ENCODE measurements at regions not wholly inside any gene's neighbourhood (a gene's known extent, or its start where the extent isn't known, plus 50 kb on each side); places are given as distances from the start of the nearest gene placed in this dataset.

DNA sequence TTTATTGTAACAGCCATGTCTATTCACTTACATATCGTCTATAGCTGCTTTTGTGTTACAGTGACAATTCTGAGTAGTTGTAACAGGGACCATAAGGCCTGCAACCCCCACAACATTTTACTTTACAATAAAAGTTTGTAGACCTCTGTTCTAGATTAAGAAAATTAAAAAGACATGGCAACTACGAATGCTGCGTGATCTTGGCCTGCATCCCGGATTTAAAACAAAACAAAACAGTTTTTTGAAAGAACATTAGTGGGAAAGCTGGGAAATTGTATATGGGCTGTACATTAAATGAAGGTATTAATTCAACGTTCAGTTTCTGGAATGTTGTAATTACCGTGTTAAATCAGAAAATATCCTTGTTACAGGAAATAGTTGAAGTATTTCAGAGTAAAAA, 64.1 kb downstream of the RMI2 start:
- 9 to 100% (median 83%) methylated on average over 1 to 6 of the region's 6 CpGs for WGBS, 10 experiments
- Histone ChIP-seq H3K4me3 (no peak overlapping the region), H3K4me1 (replicated peaks in 1 of 2) (no peaks in the 10 kb centered on the region), H3K27ac (no peak overlapping the region)
- no peak for ATAC-seq (replicated peaks in 6 of 8)
- in situ Hi-C loops (cut with MboI; ENCODE audit: low pct_unique_long_range_greater_than_20kb in 2 of 9, low sequenced_read_pairs in 9 of 9, unreplicated experiment in 9 of 9), result loop anchor here in 5 of 9 experiments (10.0 to 25.0 kb wide), 5 partner anchors 228 to 653 kb away; no protein-coding TSS in a partner anchor

DNA sequence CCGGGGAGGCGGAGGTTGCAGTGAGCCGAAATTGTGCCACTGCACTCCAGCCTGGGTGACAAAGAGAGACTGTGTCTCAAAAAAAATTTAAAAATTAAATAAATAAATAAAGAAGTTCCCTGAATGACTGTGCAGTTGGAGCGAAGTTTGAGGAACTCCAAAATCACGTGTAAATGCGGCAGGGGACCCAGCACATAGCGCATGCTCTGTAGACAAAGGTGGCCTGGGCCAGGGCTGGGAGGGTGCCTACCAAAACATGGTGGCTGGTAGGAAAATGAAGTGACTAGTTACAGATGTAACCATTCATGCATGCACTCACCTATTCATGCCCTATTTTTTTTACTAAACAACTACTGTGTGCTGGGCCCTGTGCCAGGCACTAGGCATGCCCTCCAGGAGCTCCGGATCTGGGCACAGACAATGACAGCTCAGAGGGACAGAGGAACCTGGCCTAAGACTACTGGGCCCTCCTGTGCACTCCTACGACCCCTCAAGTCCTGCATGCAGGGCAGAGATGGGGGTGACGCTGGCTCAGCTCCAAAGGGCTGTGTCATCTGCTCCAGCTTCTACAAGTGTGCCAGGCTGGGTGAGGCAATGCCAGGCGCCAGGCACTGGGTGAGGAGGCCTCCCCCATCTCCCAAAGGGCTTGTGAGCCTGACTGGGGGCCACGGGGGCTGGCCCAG, 65.3 kb downstream of the RMI2 start:
- Histone ChIP-seq H3K4me1 (replicated peaks in 1 of 2) (no peaks in the 10 kb centered on the region), H3K27ac (no peak overlapping the region), H3K4me3 (no peak overlapping the region)
- in situ Hi-C loops (cut with MboI; ENCODE audit: low pct_unique_long_range_greater_than_20kb in 2 of 9, low sequenced_read_pairs in 9 of 9, unreplicated experiment in 9 of 9), result loop anchor here in 4 of 9 experiments (25.0 kb wide), 4 partner anchors 227 to 652 kb away; no protein-coding TSS in a partner anchor
- WGBS, 10 experiments, result 80 to 100% (median 90%) methylated on average over 2 to 6 of the region's 12 CpGs; no CpG with 5 or more reads in 1 of the 10 experiments
- no peak for ATAC-seq (replicated peaks in 6 of 8)

DNA sequence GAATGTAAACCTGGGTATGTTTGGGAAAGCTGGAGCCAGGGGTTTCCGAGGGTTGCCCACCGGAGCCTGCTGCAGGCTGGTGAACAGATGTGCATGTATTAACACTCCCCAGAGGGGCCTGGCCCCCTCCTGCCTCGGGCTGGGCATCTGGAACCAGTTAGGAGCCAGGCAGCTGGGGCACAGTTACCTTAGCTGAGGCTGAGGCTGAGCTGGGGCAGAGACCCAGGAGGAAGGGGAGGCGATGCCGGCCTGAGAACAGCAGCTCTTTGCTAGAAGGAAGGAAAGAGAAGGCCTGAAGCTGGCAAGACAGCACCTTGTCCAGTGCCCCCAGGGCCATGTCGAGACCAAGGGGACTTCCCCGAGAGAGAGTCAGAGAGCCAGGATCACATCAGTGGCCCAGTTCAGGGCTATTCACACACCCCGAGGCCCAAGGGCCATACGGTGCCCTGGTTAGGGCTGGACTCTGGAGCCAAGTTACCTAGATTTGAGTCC, 65.8 kb downstream of the RMI2 start:
- Histone ChIP-seq H3K4me3 (no peak overlapping the region), H3K4me1 (replicated peaks in 1 of 2) (no peaks in the 10 kb centered on the region), H3K27ac (no peak overlapping the region)
- 30 to 100% (median 53%) methylated on average over 1 to 6 of the region's 9 CpGs; no CpG with 5 or more reads in 5 of the 10 experiments for WGBS, 10 experiments
- in situ Hi-C loops (cut with MboI; ENCODE audit: low pct_unique_long_range_greater_than_20kb in 2 of 9, low sequenced_read_pairs in 9 of 9, unreplicated experiment in 9 of 9), result loop anchor here in 4 of 9 experiments (25.0 kb wide), 4 partner anchors 226 to 651 kb away; no protein-coding TSS in a partner anchor
- peak in 1 of 8 experiments; percentile 19 for ATAC-seq (replicated peaks in 6 of 8)

DNA sequence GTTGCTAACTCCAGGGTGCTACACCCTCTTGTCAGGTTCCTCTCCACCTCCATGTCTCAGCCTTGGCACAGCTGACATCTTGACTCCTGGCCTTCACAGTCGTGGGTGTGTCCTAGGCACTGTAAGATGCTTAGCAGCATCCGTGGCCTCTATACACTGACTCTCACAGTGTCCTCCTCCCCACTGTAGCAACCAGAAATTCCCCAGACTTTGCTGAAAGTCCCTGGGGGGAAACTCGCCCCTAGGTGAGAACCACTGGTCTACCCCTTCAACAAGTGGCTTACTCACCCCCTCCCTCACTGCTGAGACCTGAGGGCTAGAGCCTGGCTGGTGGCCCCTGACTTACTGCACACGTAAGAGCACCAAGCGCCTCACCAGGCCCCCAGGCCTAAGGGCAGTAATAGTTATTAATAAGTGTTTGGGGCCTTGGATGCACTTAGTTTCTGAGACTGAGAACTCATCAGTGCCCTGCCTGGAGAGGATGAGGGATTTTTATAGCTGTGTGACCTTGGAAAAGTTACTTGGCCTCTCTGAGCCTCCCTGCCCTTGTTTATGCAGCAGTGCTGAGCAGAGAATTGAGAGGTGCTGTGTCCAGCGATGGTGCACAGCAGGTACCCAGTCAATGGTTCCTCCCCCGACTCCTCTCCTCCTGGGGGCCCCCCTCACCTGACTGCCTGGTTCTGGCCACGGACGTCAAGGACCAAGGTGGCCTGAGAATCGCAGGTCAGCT, 67.1 kb downstream of the RMI2 start:
- Histone ChIP-seq H3K27ac (no peak overlapping the region), H3K4me1 (replicated peaks in 1 of 2) (no peaks in the 10 kb centered on the region), H3K4me3 (no peak overlapping the region)
- in situ Hi-C loops (cut with MboI; ENCODE audit: low pct_unique_long_range_greater_than_20kb in 2 of 9, low sequenced_read_pairs in 9 of 9, unreplicated experiment in 9 of 9), result loop anchor here in 4 of 9 experiments (25.0 kb wide), 4 partner anchors 225 to 650 kb away; no protein-coding TSS in a partner anchor
- no peak for ATAC-seq (replicated peaks in 6 of 8)
- WGBS, 10 experiments, result 48 to 100% (median 72%) methylated on average over 1 to 5 of the region's 10 CpGs; no CpG with 5 or more reads in 4 of the 10 experiments

DNA sequence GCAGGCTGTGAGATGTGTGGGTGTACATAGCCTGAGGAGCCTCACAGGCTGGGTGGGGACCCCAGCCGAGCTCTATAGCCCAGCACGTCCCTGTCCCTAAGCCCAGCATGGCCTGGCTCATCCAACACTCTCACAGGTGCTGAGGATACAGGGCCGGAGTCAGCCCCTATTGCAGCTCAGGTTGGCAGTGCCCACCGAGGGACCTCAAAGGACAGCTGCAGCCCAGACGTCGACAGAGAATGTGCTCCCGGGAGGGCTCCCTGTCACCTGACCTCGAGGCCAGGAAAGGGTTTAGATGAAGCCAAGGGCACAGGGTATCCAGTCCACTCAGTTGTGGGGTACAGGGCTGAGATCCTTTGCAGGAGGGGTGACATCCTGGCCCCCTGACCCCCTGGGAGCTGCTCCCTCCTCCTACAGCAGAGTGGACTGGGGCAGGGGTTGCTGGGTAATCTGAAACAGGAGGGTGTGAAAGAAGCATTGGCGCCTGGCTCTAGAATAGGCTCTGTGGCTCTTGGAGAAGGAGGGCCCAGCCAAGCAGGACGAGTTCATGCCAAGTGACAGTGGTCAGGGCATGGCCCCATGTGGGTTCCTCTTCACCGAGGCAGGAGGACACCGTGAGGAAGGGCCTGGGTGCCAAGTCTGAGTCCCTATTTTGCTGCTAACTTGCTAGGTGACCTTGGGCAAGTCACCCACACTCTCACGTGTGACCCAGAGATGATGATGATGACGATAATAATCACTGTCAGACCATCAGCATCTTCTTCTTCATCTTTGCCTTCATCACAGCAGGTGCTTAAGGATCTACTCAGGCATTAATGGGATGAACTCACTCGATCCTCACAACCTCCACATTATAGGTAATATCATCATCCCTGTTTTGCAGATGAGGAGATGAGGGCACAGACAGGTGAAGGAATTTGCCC, 68.0 kb downstream of the RMI2 start:
- ATAC-seq (replicated peaks in 6 of 8), result no peak
- H3K4me1 ChIP-seq (replicated peaks in 1 of 2), result no peaks in the 10 kb centered on the region
- in situ Hi-C loops (cut with MboI; ENCODE audit: low pct_unique_long_range_greater_than_20kb in 2 of 9, low sequenced_read_pairs in 9 of 9, unreplicated experiment in 9 of 9), result loop anchor here in 4 of 9 experiments (25.0 kb wide), 4 partner anchors 224 to 649 kb away; no protein-coding TSS in a partner anchor
- no peak overlapping the region for H3K27ac ChIP-seq
- H3K4me3 ChIP-seq, result no peak overlapping the region
- 49 to 83% (median 72%) methylated on average over 1 to 6 of the region's 15 CpGs; no CpG with 5 or more reads in 4 of the 10 experiments for WGBS, 10 experiments

DNA sequence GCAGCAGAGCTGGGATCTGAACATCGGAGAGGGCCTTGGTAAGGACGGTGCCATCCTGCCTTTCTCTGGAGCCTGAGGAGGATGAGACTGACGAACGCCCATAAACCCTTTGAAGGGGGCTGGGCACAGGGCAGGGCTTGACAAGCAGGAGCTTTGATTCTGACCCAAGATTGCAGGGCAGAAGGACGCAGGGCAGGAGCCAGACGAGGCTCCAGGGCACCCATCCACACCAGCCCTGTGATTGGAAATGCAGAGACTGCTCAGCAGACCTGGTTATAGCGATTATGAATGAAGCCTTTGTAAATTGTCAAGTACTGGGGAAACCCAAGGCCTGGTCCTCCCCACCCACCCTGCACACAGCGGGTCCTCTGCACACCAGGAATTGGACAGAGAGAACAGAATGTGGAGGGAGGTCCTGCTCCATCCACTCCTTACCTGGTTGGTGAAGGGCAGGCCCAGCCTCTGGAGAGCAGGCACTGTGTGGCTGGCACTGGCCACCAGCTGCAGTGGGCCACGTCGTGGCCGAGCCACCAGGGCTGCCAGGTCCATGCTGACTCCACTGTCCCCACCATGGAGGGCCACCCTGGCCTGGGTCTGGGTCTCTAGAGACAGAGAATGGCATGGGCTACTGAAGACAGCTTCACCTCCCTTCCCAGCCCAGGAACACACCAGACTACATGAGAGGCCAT, 68.8 kb downstream of the RMI2 start:
- 60 to 94% (median 91%) methylated on average over 1 to 8 of the region's 11 CpGs; no CpG with 5 or more reads in 6 of the 10 experiments for WGBS, 10 experiments
- no peaks in the 10 kb centered on the region for H3K4me1 ChIP-seq (replicated peaks in 1 of 2)
- in situ Hi-C loops (cut with MboI; ENCODE audit: low pct_unique_long_range_greater_than_20kb in 2 of 9, low sequenced_read_pairs in 9 of 9, unreplicated experiment in 9 of 9), result loop anchor here in 4 of 9 experiments (25.0 kb wide), 4 partner anchors 223 to 648 kb away; no protein-coding TSS in a partner anchor
- no peak overlapping the region for H3K4me3 ChIP-seq
- no peak overlapping the region for H3K27ac ChIP-seq
- no peak for ATAC-seq (replicated peaks in 6 of 8)

DNA sequence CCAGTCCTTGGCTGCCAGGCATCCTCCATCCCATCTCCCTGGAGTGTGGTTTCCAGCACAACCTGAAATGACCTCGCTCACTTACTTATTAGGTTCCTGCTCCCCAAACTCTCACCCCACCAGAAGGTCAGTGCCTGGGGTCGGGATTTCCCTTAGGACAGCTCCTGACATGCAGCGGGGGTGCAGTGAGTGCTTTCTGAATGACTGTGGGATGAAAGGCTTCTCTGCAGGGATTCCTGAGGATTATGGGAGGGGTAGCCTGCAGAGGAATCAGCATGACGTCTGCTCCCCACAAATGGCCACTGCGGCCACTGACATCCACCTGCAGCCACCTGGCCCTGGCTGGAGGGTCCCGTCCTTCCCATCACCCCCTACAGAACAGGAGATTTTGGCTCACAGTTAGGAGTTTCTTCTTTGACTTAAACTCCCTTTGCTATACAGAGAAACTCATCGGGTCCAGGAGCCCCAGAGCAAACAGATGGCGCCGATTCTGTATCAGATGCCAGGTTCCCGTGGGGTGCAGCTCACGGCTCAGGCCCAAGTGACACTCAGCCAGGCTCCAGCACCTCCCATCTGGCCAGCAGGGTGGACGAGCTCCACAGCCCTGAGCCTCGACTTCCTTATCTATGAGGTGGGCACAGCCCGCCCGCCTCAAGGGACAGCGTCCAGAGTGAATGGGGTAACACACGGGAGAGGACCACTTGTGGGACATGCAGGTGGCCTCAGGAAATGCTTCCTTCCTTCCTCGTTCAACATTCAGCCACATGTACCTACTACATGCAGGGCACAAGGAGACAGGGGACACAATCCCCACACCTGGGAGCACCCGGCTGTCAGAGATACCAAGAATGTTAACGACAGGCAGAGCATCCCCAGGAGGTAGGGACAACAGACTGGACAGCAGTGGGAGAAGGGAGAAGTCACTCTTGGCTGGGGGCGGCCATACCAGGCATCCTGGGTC, 69.8 kb downstream of the RMI2 start:
- no peak overlapping the region for H3K4me3 ChIP-seq
- no peak for ATAC-seq (replicated peaks in 6 of 8)
- no peak overlapping the region for H3K27ac ChIP-seq
- in situ Hi-C loops (cut with MboI; ENCODE audit: low pct_unique_long_range_greater_than_20kb in 2 of 9, low sequenced_read_pairs in 9 of 9, unreplicated experiment in 9 of 9), result loop anchor here in 4 of 9 experiments (25.0 kb wide), 4 partner anchors 222 to 647 kb away; no protein-coding TSS in a partner anchor
- no peaks in the 10 kb centered on the region for H3K4me1 ChIP-seq (replicated peaks in 1 of 2)
- WGBS, 10 experiments, result 33 to 88% (median 63%) methylated on average over 2 to 8 of the region's 21 CpGs; no CpG with 5 or more reads in 4 of the 10 experiments

DNA sequence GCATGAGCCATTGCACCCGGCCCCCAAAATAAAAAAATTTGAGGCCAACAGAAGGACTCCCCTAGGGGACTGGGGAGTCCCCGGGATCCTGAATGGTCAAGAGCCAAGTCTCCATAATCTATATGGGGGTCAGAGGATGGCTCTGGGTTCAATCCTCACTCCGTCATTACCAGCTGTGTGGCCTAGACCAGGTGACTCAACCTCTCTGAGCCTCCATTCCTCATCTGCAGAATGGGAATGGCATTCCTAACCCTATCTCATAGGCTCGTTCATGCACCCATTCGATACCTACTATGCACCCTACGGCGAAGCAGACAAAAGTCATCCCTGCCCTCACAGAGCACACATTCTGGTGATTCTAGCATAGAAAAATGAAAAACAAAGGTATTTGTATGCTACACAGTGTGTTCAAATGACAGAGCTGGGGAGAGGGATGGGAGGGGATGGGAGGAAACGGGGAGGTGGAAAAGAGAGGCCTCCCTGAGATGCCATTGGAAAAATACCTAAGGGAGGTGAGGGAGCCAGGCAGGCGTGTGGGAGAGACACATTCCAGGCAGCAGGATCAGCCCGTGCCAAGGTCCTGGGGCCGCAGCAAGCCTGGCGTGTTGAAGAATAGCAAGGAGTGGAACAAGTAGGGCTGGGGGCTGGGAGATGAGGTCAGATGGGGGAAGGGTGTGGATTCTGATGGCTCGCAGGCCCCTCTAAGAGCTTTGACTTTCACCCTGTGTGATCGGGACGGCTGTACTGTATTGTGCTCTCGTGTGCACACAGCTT, 71.2 kb downstream of the RMI2 start:
- Histone ChIP-seq H3K4me1 (replicated peaks in 1 of 2) (no peaks in the 10 kb centered on the region), H3K27ac (no peak overlapping the region), H3K4me3 (no peak overlapping the region)
- WGBS, 10 experiments, result 33 to 100% (median 86%) methylated on average over 1 to 6 of the region's 16 CpGs; no CpG with 5 or more reads in 2 of the 10 experiments
- ATAC-seq (replicated peaks in 6 of 8), result no peak
- in situ Hi-C loops (cut with MboI; ENCODE audit: low pct_unique_long_range_greater_than_20kb in 2 of 9, low sequenced_read_pairs in 9 of 9, unreplicated experiment in 9 of 9), result loop anchor here in 4 of 9 experiments (25.0 kb wide), 4 partner anchors 221 to 646 kb away; no protein-coding TSS in a partner anchor

DNA sequence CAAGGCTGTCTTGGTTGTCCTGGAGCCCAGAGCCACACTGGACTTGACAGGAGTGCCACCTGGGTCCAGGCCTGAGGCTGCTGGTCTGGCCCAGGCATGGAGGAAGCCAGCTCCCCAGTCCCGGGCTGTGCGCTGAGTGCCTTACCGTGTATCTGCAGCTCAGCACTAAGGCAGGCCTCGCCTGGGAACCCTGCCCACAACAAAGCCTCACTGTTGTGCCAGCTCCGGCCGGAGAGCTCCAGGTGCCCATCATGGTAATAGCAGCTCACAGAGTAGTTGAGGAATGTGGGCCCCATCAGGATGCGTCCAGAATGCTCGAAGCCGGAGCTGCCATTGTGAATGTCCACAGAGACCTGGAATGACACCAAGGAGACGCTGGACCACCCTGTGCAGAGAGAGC, 72.2 kb downstream of the RMI2 start:
- Histone ChIP-seq H3K4me3 (no peak overlapping the region), H3K27ac (no peak overlapping the region), H3K4me1 (replicated peaks in 1 of 2) (no peaks in the 10 kb centered on the region)
- WGBS, 10 experiments, result 81 to 100% (median 100%) methylated on average over 1 to 4 of the region's 10 CpGs; no CpG with 5 or more reads in 7 of the 10 experiments
- in situ Hi-C loops (cut with MboI; ENCODE audit: low pct_unique_long_range_greater_than_20kb in 2 of 9, low sequenced_read_pairs in 9 of 9, unreplicated experiment in 9 of 9), result loop anchor here in 4 of 9 experiments (25.0 kb wide), 4 partner anchors 220 to 645 kb away; no protein-coding TSS in a partner anchor
- ATAC-seq (replicated peaks in 6 of 8), result peak in 1 of 8 experiments; percentile 9

DNA sequence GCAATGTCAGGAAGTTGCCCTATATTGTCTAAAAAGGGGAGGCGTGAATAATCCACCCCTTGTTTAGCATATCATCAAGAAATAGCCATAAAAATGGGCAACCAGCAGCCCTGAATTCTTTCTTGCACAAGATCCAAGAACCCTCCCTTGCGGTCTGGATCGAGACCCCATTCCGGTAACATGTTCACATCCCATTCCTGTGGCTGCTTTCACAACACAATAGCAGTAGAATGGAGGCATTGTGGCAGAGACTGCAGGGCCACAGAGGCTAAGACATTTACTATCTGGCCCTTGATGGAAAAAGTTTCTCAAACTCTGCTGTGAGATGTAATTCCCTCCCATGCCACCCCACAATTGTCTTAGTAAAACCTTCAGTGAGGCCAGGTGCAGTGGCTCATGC, 73.2 kb downstream of the RMI2 start:
- in situ Hi-C loops (cut with MboI; ENCODE audit: low pct_unique_long_range_greater_than_20kb in 2 of 9, low sequenced_read_pairs in 9 of 9, unreplicated experiment in 9 of 9), result loop anchor here in 4 of 9 experiments (25.0 kb wide), 4 partner anchors 219 to 644 kb away; no protein-coding TSS in a partner anchor
- ATAC-seq (replicated peaks in 6 of 8), result no peak
- H3K27ac ChIP-seq, result no peak overlapping the region
- no peak overlapping the region for H3K4me3 ChIP-seq
- WGBS, 10 experiments, result 20 to 89% (median 63%) methylated on average over 1 to 4 of the region's 4 CpGs; no CpG with 5 or more reads in 4 of the 10 experiments
- H3K4me1 ChIP-seq (replicated peaks in 1 of 2), result no peaks in the 10 kb centered on the region

Data from motor neuron (in vitro differentiated cells).